Thoracic aorta (tissue), 2 donors: ENCODE measurements at regions not wholly inside any gene's neighbourhood (a gene's known extent, or its start where the extent isn't known, plus 50 kb on each side); places are given as distances from the start of the nearest gene placed in this dataset.

Source experiments
- ATAC-seq: fragments of 150-250 bp; one replicate; pipeline ENCODE4 v1.8.0; 2017; ENCODE audit warnings: low read depth; ENCODE audit not compliant: insufficient number of reproducible peaks, low FRiP score
- DNase-seq: peaks from one replicate; pipeline ENCODE4 v3.0.0-alpha.2; 2020; ENCODE audit warnings: low spot score
- H3K27ac ChIP-seq, 2 donors: fragments of 200-600 bp; sonication (generic); 1 replicate in 1 of 2; 2 replicates in 1 of 2; pipeline ENCODE4 v1.5.1; 2016; ENCODE audit warnings: mild to moderate bottlenecking in 2 of 2, moderate library complexity in 2 of 2
- H3K27me3 ChIP-seq: fragments of 200-600 bp; sonication (generic); replicated peaks from 2 replicates; pipeline ENCODE4 v1.6.0; 2016; ENCODE audit warnings: mild to moderate bottlenecking; ENCODE audit not compliant: insufficient read depth
- H3K36me3 ChIP-seq: fragments of 200-600 bp; sonication (generic); one replicate; pipeline ENCODE4 v1.5.1; 2016
- H3K4me1 ChIP-seq, 2 donors: fragments of 200-600 bp; sonication (generic); 1 replicate in 1 of 2; 2 replicates in 1 of 2; pipeline versions ENCODE4 v1.5.1 to v1.6.0; 2016; ENCODE audit warnings: low read depth in 2 of 2, mild to moderate bottlenecking in 1 of 2; ENCODE audit not compliant: control insufficient read depth in 1 of 2
- H3K4me3 ChIP-seq: fragments of 200-600 bp; sonication (generic); 2 replicates; pipeline ENCODE4 v1.5.1; 2016; ENCODE audit warnings: mild to moderate bottlenecking
- H3K9me3 ChIP-seq: fragments of 200-600 bp; sonication (generic); 2 replicates; pipeline ENCODE4 v1.5.1; 2016
- TF ChIP-seq, protein P1 (sequence below): fragments of 200-600 bp; sonication (generic); IDR thresholded peaks from one replicate; pipeline ENCODE4 v1.5.1; 2019; ENCODE audit warnings: antibody characterized with exemption

- Histone ChIP-seq H3K36me3 (no peaks in the 10 kb centered on the region), H3K4me3 (no peak overlapping the region), H3K27me3 (no peaks in the 10 kb centered on the region), H3K9me3 (peaks cover 3% of the 10 kb centered on the region), H3K4me1 (peaks cover 0 to 17% of the 10 kb centered on the region in 2 donors), H3K27ac (no peak overlapping the region)
- DNase-seq (no peak), ATAC-seq (no peak)
- TF ChIP-seq, protein P1, sequence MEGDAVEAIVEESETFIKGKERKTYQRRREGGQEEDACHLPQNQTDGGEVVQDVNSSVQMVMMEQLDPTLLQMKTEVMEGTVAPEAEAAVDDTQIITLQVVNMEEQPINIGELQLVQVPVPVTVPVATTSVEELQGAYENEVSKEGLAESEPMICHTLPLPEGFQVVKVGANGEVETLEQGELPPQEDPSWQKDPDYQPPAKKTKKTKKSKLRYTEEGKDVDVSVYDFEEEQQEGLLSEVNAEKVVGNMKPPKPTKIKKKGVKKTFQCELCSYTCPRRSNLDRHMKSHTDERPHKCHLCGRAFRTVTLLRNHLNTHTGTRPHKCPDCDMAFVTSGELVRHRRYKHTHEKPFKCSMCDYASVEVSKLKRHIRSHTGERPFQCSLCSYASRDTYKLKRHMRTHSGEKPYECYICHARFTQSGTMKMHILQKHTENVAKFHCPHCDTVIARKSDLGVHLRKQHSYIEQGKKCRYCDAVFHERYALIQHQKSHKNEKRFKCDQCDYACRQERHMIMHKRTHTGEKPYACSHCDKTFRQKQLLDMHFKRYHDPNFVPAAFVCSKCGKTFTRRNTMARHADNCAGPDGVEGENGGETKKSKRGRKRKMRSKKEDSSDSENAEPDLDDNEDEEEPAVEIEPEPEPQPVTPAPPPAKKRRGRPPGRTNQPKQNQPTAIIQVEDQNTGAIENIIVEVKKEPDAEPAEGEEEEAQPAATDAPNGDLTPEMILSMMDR: no peak
Measured at GRCh38 chr2:226641008-226641407, 158.6 kb downstream of the IRS1 start.

DNA sequence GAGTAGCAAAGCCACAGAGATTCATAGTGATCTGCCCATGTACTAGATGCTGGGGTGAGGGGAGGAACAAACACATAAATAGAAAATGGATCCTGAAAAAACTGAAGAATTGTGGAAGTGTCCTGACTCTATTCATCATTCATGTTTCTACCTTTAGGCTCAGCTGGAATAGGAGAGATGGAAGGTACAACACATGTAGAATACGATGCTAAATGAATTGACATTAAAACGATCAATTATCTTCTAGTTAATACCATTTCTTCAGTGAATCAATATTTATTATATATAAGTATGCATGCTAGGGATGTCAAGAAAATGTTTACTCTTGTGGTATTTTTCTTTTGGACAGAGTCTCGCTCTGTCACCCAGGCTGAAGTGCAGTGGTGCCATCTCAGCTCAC lies 159.1 kb downstream of the IRS1 start:
- no peak for ATAC-seq
- TF ChIP-seq, protein P1: no peak
- no peaks in the 10 kb centered on the region for H3K27me3 ChIP-seq
- no peak for DNase-seq
- H3K27ac ChIP-seq: no peak overlapping the region
- H3K36me3 ChIP-seq: no peaks in the 10 kb centered on the region
- H3K4me1 ChIP-seq: peaks cover 0 to 12% of the 10 kb centered on the region in 2 donors
- peaks cover 3% of the 10 kb centered on the region for H3K9me3 ChIP-seq
- no peak overlapping the region for H3K4me3 ChIP-seq

DNA sequence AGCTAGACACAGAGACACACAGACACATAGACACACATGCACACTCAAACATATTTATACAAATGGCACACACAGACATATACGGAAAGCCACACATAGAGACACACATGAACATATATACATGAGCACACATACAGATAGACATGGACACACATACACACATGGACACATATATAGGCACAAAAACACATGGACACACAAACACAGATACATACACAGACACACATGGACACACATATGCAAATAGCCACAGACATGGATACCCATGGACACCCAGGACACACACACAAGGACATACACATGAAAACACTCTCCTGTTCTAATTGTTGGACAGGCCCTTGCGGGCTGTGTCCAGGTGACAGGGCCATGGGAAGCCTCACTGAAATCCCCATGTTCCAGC lies 160.1 kb downstream of the IRS1 start:
- no peak overlapping the region for H3K4me3 ChIP-seq
- TF ChIP-seq, protein P1: no peak
- no peak overlapping the region for H3K27ac ChIP-seq
- peaks cover 0 to 5% of the 10 kb centered on the region in 2 donors for H3K4me1 ChIP-seq
- no peaks in the 10 kb centered on the region for H3K36me3 ChIP-seq
- H3K27me3 ChIP-seq: no peaks in the 10 kb centered on the region
- no peak for DNase-seq
- H3K9me3 ChIP-seq: peaks cover 3% of the 10 kb centered on the region
- ATAC-seq: no peak

DNA sequence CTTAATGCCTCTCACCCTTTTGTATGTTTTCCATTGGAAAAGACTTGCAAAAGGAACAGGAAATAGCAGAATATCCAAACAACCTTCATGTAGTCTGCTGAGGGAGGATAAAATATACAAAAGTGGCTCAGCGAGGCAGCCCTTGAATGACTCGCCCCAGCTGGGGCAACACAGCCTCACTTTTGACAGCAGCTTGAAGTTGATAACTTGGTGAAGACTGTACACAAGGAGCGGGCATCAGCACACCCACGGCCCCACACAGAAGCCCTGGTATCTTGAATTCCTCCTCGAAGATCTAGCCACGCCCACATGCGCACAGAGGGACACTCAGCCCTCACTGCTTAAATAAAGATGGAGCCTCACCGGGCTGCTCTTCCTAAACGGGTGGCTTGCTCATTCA lies 161.0 kb downstream of the IRS1 start:
- Histone ChIP-seq H3K9me3 (peaks cover 3% of the 10 kb centered on the region), H3K4me1 (no peaks in the 10 kb centered on the region), H3K36me3 (no peaks in the 10 kb centered on the region), H3K27me3 (no peaks in the 10 kb centered on the region), H3K4me3 (no peak overlapping the region), H3K27ac (no peak overlapping the region)
- DNase-seq (no peak), ATAC-seq (no peak)
- TF ChIP-seq, protein P1: no peak

DNA sequence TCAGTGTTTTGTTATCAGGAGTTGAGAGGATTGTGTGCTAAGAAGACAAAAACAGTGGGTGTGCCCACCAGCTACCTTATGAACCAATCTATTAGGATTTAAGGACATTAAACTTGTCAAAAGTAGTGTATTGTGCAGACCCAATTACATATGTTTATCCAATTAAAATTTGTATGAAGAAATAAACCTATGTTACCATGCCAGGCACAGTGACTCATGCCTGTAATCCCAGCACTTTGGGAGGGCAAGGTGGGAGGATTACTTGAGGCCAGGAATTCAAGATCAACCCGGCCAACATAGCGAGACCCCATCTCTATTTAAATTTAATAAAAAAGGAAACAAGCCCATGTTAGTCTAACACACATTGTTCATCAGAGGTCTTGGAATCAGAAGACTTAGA lies 162.2 kb downstream of the IRS1 start:
- no peak for DNase-seq
- Histone ChIP-seq H3K36me3 (no peaks in the 10 kb centered on the region), H3K27me3 (no peaks in the 10 kb centered on the region), H3K27ac (no peak overlapping the region), H3K4me3 (no peak overlapping the region), H3K4me1 (no peaks in the 10 kb centered on the region), H3K9me3 (peaks cover 3% of the 10 kb centered on the region)
- no peak for ATAC-seq
- TF ChIP-seq, protein P1: no peak
